SU-DHL-6 (cell line): ENCODE measurements at regions not wholly inside any gene's neighbourhood (a gene's known extent, or its start where the extent isn't known, plus 50 kb on each side); places are given as distances from the start of the nearest gene placed in this dataset.

Experiments
- H2AFZ ChIP-seq: fragments of 200-600 bp; sonication (generic); 2 replicates; pipeline ENCODE4 v1.6.1; 2014; ENCODE audit warnings: low read depth, mild to moderate bottlenecking, moderate library complexity, mixed read lengths, antibody characterized with exemption, low read length; ENCODE audit not compliant: severe bottlenecking
- H3F3A ChIP-seq: fragments of 200-600 bp; shearing (Covaris generic); 2 replicates; pipeline ENCODE4 v1.6.0; 2016; ENCODE audit warnings: antibody characterized with exemption, mild to moderate bottlenecking; ENCODE audit not compliant: insufficient read depth
- H3K27ac ChIP-seq: fragments of 200-600 bp; sonication (generic); 2 replicates; pipeline ENCODE4 v1.5.1; 2016; ENCODE audit warnings: low read depth, mild to moderate bottlenecking, low read length, moderate library complexity, mixed read lengths
- H3K27me3 ChIP-seq: fragments of 200-600 bp; sonication (generic), shearing (Covaris generic); 2 replicates; pipeline ENCODE4 v1.6.0; 2014; ENCODE audit warnings: mild to moderate bottlenecking, low read length
- H3K36me3 ChIP-seq: fragments of 200-600 bp; sonication (generic); 2 replicates; pipeline ENCODE4 v1.6.1; 2014; ENCODE audit warnings: mild to moderate bottlenecking, low read length, mixed read lengths
- H3K4me2 ChIP-seq: fragments of 300-600, 200-600 bp; shearing (Covaris generic), sonication (generic); 2 replicates; pipeline ENCODE4 v1.6.0; 2014; ENCODE audit warnings: low read length, low read depth, mild to moderate bottlenecking; ENCODE audit not compliant: poor library complexity, severe bottlenecking
- H3K4me3 ChIP-seq: fragments of 200-600 bp; sonication (generic); 2 replicates; pipeline ENCODE4 v1.5.1; 2014; ENCODE audit warnings: antibody characterized with exemption, low read length, mild to moderate bottlenecking, mixed read lengths; ENCODE audit not compliant: insufficient read depth, poor library complexity, severe bottlenecking
- H3K79me2 ChIP-seq: fragments of 200-600 bp; sonication (generic); 2 replicates; pipeline ENCODE4 v1.6.1; 2014; ENCODE audit warnings: mild to moderate bottlenecking, low read length, moderate library complexity; ENCODE audit not compliant: insufficient read depth
- H3K9ac ChIP-seq: fragments of 200-600 bp; sonication (generic); 2 replicates; pipeline ENCODE4 v1.7.0; 2014; ENCODE audit warnings: mild to moderate bottlenecking, low read length
- H3K9me2 ChIP-seq: fragments of 200-600 bp; sonication (generic); replicated peaks from 2 replicates; pipeline ENCODE4 v1.6.1; 2014; ENCODE audit warnings: low read length; ENCODE audit not compliant: insufficient read depth
- H3K9me3 ChIP-seq: fragments of 200-600 bp; sonication (generic); 2 replicates; pipeline ENCODE4 v1.6.1; 2014; ENCODE audit warnings: low read length, mixed read lengths; ENCODE audit not compliant: insufficient read depth
- H4K20me1 ChIP-seq: fragments of 200-600 bp; sonication (generic); 2 replicates; pipeline ENCODE4 v1.6.1; 2014; ENCODE audit warnings: low read depth, mild to moderate bottlenecking, antibody characterized with exemption, low read length, moderate library complexity, mixed read lengths
- EZH2phosphoT487 ChIP-seq: fragments of 200-600 bp; sonication (generic), shearing (Covaris generic); conservative IDR thresholded peaks from 2 replicates; pipeline ENCODE4 v1.6.1; 2018; ENCODE audit warnings: mild to moderate bottlenecking, antibody characterized with exemption, low read length, moderate library complexity, mixed read lengths
- TF ChIP-seq, protein P1 (sequence below): fragments of 200-600 bp; sonication (generic); IDR thresholded peaks from one replicate; pipeline ENCODE4 v1.5.1; 2017; ENCODE audit warnings: antibody characterized with exemption, mild to moderate bottlenecking, low read length, moderate library complexity; ENCODE audit not compliant: insufficient read depth, poor library complexity, severe bottlenecking

DNA sequence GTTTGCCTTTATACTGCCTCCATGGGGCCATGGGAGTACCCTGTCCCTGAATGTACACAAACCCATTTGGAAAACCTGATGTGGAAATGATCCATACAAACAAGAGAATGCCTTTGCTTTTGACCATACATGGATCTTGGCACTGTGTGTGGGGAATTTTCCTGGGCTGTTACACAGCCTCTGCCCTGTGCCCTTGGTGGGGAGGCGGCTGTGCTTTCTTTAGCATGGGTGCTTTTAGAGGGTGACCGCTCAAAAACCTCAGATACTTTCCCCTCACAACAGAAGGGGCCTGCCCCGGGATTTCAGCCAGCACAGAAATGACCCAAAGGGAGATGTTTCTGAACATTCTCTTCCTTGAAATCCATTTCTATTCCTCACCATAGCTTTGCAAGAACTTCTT is 194.8 kb downstream of the LMO4 start:
- Histone ChIP-seq H3K27me3 (no peaks in the 10 kb centered on the region), H3K9me3 (no peaks in the 10 kb centered on the region), H3K79me2 (no peaks in the 10 kb centered on the region), H3K27ac (no peak overlapping the region), H4K20me1 (no peaks in the 10 kb centered on the region), H3F3A (no peaks in the 10 kb centered on the region), H3K4me3 (no peak overlapping the region), H3K9ac (no peak overlapping the region), H2AFZ (no peak overlapping the region), H3K9me2 (no peaks in the 10 kb centered on the region), H3K4me2 (no peak overlapping the region), H3K36me3 (no peaks in the 10 kb centered on the region)
- TF ChIP-seq, protein P1, sequence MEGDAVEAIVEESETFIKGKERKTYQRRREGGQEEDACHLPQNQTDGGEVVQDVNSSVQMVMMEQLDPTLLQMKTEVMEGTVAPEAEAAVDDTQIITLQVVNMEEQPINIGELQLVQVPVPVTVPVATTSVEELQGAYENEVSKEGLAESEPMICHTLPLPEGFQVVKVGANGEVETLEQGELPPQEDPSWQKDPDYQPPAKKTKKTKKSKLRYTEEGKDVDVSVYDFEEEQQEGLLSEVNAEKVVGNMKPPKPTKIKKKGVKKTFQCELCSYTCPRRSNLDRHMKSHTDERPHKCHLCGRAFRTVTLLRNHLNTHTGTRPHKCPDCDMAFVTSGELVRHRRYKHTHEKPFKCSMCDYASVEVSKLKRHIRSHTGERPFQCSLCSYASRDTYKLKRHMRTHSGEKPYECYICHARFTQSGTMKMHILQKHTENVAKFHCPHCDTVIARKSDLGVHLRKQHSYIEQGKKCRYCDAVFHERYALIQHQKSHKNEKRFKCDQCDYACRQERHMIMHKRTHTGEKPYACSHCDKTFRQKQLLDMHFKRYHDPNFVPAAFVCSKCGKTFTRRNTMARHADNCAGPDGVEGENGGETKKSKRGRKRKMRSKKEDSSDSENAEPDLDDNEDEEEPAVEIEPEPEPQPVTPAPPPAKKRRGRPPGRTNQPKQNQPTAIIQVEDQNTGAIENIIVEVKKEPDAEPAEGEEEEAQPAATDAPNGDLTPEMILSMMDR: no peak
- no peak for TF ChIP-seq EZH2phosphoT487

DNA sequence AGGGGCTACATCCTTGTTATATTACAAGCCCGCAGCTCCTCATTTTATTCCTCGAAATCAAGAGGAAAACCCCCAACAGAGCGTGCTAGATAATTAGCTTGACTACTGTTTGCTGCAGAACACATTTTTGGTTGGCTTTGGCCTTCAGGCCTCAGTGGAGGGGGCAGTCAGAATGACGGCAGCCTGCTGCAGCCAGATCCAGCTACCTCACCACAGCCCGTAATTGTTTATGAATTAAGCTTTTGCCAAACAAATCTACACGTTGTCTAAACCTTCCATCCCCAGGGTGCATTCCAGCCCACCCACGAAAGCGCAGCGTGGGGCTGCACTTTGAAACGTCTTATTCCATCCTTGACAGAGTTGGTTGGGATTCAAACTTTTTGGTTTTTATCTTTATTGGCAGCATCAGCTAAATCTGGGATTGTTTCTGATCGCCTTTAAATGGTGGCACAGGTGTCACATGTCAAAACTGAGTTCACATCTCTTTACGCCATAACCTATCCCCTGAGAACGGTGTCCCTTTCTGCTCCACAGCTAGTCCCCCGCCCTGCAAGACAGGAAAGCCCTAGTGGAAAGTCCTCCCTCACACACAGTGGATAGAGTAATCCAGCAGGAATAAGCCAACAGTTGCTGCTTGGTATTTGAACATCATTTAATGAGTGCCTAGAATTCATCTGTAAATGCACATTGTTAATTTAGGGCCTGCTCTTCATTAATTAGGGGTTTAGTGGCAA is 195.5 kb downstream of the LMO4 start:
- Histone ChIP-seq H2AFZ (no peak overlapping the region), H4K20me1 (no peaks in the 10 kb centered on the region), H3K79me2 (no peaks in the 10 kb centered on the region), H3K4me2 (no peak overlapping the region), H3K9ac (no peak overlapping the region), H3K4me3 (no peak overlapping the region), H3K27ac (no peak overlapping the region), H3K27me3 (no peaks in the 10 kb centered on the region), H3K9me3 (no peaks in the 10 kb centered on the region), H3K36me3 (no peaks in the 10 kb centered on the region), H3F3A (no peaks in the 10 kb centered on the region), H3K9me2 (no peaks in the 10 kb centered on the region)
- no peak for TF ChIP-seq EZH2phosphoT487
- TF ChIP-seq, protein P1: no peak

DNA sequence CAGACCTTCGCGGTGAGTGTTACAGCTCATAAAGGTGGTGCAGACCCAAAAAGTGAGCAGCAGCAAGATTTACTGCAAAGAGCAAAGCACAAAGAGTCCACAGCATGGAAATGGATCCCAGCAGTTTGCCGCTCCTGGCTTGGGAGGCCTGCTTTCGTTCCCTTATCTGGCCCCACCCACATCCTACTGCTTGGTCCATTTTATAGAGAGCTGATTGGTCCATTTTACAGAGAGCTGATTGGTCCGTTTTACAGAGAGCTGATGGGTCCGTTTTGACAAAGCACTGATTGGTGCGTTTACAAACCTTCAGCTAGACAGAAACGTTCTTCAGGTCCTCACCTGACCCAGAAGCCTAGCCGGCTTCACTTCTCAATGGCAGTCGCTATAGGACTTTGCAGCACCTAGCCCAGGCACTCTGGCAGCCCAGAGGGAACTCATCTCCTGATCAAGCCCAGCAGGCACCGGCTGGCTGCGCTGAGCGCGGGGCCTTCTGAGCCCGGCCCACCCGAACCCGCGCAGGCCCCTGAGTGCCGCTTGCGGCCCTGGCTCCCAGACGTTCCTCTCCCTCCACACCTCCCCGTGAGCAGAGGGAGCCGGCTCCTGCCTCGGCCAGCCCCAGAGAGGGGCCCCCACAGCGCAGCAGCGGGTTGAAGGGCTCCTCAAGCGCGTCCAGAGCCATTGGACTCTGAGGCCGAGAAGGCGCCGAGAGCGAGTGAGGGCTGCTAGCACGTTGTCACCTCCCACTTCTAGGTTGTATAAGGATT is 200.3 kb downstream of the LMO4 start:
- no peaks in the 10 kb centered on the region for H3K79me2 ChIP-seq
- no peaks in the 10 kb centered on the region for H4K20me1 ChIP-seq
- H3K27ac ChIP-seq: no peak overlapping the region
- no peak for TF ChIP-seq EZH2phosphoT487
- TF ChIP-seq, protein P1: no peak
- H3K36me3 ChIP-seq: no peaks in the 10 kb centered on the region
- no peak overlapping the region for H3K4me2 ChIP-seq
- H3K9me2 ChIP-seq: no peaks in the 10 kb centered on the region
- no peak overlapping the region for H3K4me3 ChIP-seq
- no peaks in the 10 kb centered on the region for H3F3A ChIP-seq
- no peaks in the 10 kb centered on the region for H3K27me3 ChIP-seq
- no peak overlapping the region for H2AFZ ChIP-seq
- H3K9me3 ChIP-seq: no peaks in the 10 kb centered on the region
- no peak overlapping the region for H3K9ac ChIP-seq
